ENCODE measurements at regions not wholly inside any gene's neighbourhood (a gene's known extent, or its start where the extent isn't known, plus 50 kb on each side); places are given as distances from the start of the nearest gene placed in this dataset.

- TF ChIP-seq CTCF (IDR thresholded peaks at IDR 0.05; ENCODE audit: insufficient read depth, low read length, poor library complexity, severe bottlenecking): no peak
- TF ChIP-seq EZH2phosphoT487 (conservative IDR thresholded peaks at IDR 0.05; ENCODE audit: low read length): no peak
Observed at GRCh38 chr5:156272139-156272538, 54.8 kb upstream of the SGCD start.
